ENCODE measurements at regions not wholly inside any gene's neighbourhood (a gene's known extent, or its start where the extent isn't known, plus 50 kb on each side); places are given as distances from the start of the nearest gene placed in this dataset.

- no peak for DNase-seq (ENCODE audit: low read depth, low spot score)
- H4K20me1 ChIP-seq (replicated peaks; ENCODE audit: control insufficient read depth, extremely low read depth, insufficient read depth, low read length): no peaks in the 10 kb centered on the region
- FAIRE-seq: no peak
- POLR2A ChIA-PET: no interaction called here
- H3K4me1 ChIP-seq (ENCODE audit: control insufficient read depth, extremely low read depth, insufficient read depth, low read length): no peaks in the 10 kb centered on the region
- no peak overlapping the region for H2AFZ ChIP-seq (ENCODE audit: low read depth, low read length)
- H3K36me3 ChIP-seq (ENCODE audit: control insufficient read depth in 2 of 2, extremely low read depth in 1 of 2, insufficient read depth in 2 of 2, low read length in 2 of 2): no peaks in the 10 kb centered on the region
- no peak overlapping the region for H3K4me2 ChIP-seq (ENCODE audit: insufficient read depth, low read length)
- intact Hi-C loops (cut with micrococcal nuclease) (no loop called here), dilution Hi-C loops (cut with MboI; ENCODE audit: extremely low pct_ligation_motif_present, low sequenced_read_pairs) (no loop called here)
- CTCF ChIA-PET: no interaction called here
- no peaks in the 10 kb centered on the region for H3K9me1 ChIP-seq (replicated peaks; ENCODE audit: control insufficient read depth, extremely low read depth, insufficient read depth, low read length)
- no peak overlapping the region for H3K27ac ChIP-seq (ENCODE audit: insufficient read depth, low read depth, low read length)
- TF ChIP-seq GATA2 (IDR thresholded peaks at IDR 0.05; ENCODE audit: insufficient read depth, insufficient read length, low read depth, low read length): no peak
- no peak for TF ChIP-seq POLR2AphosphoS5 (IDR thresholded peaks at IDR 0.05; ENCODE audit: insufficient read depth, low read depth, low read length)
- no peak for TF ChIP-seq JUN (IDR thresholded peaks at IDR 0.05; ENCODE audit: borderline replicate concordance, insufficient read depth, insufficient read length, low read depth)
- TF ChIP-seq MAX (IDR thresholded peaks at IDR 0.05; ENCODE audit: insufficient read depth, insufficient read length): no peak
- TF ChIP-seq POLR2A (IDR thresholded peaks at IDR 0.05; ENCODE audit: low read depth, low read length): no peak
- TF ChIP-seq FOS (IDR thresholded peaks at IDR 0.05; ENCODE audit: borderline replicate concordance, insufficient read depth, low read length): no peak
- TF ChIP-seq MYC (IDR thresholded peaks at IDR 0.05; ENCODE audit: low read depth, low read length): no peak
- TF ChIP-seq, protein P1, sequence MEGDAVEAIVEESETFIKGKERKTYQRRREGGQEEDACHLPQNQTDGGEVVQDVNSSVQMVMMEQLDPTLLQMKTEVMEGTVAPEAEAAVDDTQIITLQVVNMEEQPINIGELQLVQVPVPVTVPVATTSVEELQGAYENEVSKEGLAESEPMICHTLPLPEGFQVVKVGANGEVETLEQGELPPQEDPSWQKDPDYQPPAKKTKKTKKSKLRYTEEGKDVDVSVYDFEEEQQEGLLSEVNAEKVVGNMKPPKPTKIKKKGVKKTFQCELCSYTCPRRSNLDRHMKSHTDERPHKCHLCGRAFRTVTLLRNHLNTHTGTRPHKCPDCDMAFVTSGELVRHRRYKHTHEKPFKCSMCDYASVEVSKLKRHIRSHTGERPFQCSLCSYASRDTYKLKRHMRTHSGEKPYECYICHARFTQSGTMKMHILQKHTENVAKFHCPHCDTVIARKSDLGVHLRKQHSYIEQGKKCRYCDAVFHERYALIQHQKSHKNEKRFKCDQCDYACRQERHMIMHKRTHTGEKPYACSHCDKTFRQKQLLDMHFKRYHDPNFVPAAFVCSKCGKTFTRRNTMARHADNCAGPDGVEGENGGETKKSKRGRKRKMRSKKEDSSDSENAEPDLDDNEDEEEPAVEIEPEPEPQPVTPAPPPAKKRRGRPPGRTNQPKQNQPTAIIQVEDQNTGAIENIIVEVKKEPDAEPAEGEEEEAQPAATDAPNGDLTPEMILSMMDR (IDR thresholded peaks at IDR 0.05; ENCODE audit: extremely low read depth in 1 of 2, insufficient read depth in 1 of 2, low read depth in 1 of 2, low read length in 2 of 2): no peak
- no peak for TF ChIP-seq EZH2 (IDR thresholded peaks at IDR 0.05; ENCODE audit: borderline replicate concordance, low read depth, low read length, severe bottlenecking)
- no TSS peak for BruUV-seq (replicated peaks)
- H3K4me3 ChIP-seq (replicated peaks in 1 of 3; ENCODE audit: insufficient read depth in 1 of 3, low read depth in 1 of 3, low read length in 3 of 3): no peak overlapping the region
- H3K79me2 ChIP-seq (ENCODE audit: control insufficient read depth, insufficient read depth, low read length): no peaks in the 10 kb centered on the region
- no peak overlapping the region for H3K9ac ChIP-seq (replicated peaks; ENCODE audit: extremely low read depth, insufficient read depth, low read length)
- no peaks in the 10 kb centered on the region for H3K27me3 ChIP-seq (ENCODE audit: control insufficient read depth in 2 of 2, insufficient read depth in 2 of 2, low read length in 2 of 2)
- no peaks in the 10 kb centered on the region for H3K9me3 ChIP-seq (replicated peaks; ENCODE audit: control insufficient read depth, insufficient read depth, low read length)
Measured at GRCh38 chr7:136214356-136214755, 237.2 kb upstream of the MTPN start.

Measured in endothelial cell of umbilical vein (primary cell).